Heart left ventricle (tissue), 13 donors: ENCODE measurements at regions not wholly inside any gene's neighbourhood (a gene's known extent, or its start where the extent isn't known, plus 50 kb on each side); places are given as distances from the start of the nearest gene placed in this dataset.

Experiments used
- POLR2A ChIP-seq, 2 donors: fragments of 450-650 bp; IDR thresholded peaks; one replicate each; pipeline ENCODE4 v1.6.1; 2017; ENCODE audit warnings: antibody characterized with exemption in 2 of 2, mild to moderate bottlenecking in 2 of 2, moderate library complexity in 2 of 2
- TF ChIP-seq, protein P1 (sequence below), 12 donors: fragments of 200-600 bp; sonication (generic) in 4 of 12; IDR thresholded peaks; one replicate each; pipeline versions ENCODE4 v1.5.0 to v1.8.0; 2018 to 2022; ENCODE audit warnings: antibody characterized with exemption in 12 of 12, mild to moderate bottlenecking in 5 of 12
- donor health status: ischemic (EF 13 %, LVEDD 7.1; RV severe dilation, severe dysfunction).
- donor health status: DM: no; HTN: yes; CAD: no.
- donor health status: DM: no; HTN: no; CAD: no.
- donor health status: ischemic (EF 25% LVEDD 6.9; RV normal size, moderate dysfunction).
- donor health status: ischemic (EF 25% LVEDD 5.7; RV mildly dilated, moderate dysfunction).
- donor health status: ischemic (EF 35%, LVEDD 5.7; RV mildly dilated, moderate dysfunction).
- donor health status: nonischemic (EF 11% LVEDD 7.7; RV severe dilation, severe dysfunction).
- donor health status: DM: yes; HTN: yes; CAD: no.
- donor health status: PGD.
- donor health status: ischemic (EF 29% LVEDD 5.4; RV normal size, mild dysfunction).
- donor health status: nonischemic (EF 23%, LVEDD 6.1; RV moderate dilation, normal function).

DNA sequence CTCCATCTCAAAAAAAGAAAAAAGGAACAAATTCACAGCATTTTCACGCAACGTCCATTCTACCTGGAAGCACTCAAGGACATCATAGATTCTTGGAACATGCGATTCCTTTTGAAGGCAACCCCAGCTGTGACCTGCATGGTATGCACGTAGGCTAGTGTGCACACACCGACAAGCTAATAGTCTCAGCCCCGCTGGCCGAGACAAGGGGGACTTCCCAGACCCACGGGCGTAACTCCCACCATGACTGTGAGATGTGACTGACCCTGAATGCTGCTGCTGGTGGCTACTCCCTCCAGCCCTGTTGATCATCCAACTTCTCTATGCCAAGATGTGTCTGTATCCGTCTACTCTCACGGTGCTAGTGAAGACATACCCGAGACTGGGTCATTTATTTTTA lies 78.3 kb downstream of the CRLF2 start:
- TF ChIP-seq, protein P1, sequence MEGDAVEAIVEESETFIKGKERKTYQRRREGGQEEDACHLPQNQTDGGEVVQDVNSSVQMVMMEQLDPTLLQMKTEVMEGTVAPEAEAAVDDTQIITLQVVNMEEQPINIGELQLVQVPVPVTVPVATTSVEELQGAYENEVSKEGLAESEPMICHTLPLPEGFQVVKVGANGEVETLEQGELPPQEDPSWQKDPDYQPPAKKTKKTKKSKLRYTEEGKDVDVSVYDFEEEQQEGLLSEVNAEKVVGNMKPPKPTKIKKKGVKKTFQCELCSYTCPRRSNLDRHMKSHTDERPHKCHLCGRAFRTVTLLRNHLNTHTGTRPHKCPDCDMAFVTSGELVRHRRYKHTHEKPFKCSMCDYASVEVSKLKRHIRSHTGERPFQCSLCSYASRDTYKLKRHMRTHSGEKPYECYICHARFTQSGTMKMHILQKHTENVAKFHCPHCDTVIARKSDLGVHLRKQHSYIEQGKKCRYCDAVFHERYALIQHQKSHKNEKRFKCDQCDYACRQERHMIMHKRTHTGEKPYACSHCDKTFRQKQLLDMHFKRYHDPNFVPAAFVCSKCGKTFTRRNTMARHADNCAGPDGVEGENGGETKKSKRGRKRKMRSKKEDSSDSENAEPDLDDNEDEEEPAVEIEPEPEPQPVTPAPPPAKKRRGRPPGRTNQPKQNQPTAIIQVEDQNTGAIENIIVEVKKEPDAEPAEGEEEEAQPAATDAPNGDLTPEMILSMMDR (IDR thresholded peaks at IDR 0.05), result no peak
- no peak for TF ChIP-seq POLR2A (IDR thresholded peaks at IDR 0.05)
